NOMO-1 treated with DMSO at 0.1 percent for 48 hours (cell line): ENCODE measurements at regions not wholly inside any gene's neighbourhood (a gene's known extent, or its start where the extent isn't known, plus 50 kb on each side); places are given as distances from the start of the nearest gene placed in this dataset.

Experiments
- DNase-seq: peaks from one replicate; lab custom pipeline; 2025; ENCODE audit not compliant: unreplicated experiment; lab: John Stamatoyannopoulos, UW

- no peak for DNase-seq
Observed at GRCh38 chr9:134271338-134272301, 54.6 kb upstream of the RXRA start.

GRCh38 chr9:134272302-134273023, 53.8 kb upstream of the RXRA start:
- no peak for DNase-seq

- DNase-seq: no peak
Observed at GRCh38 chr9:134273647-134274046, 52.6 kb upstream of the RXRA start.

GRCh38 chr9:134275375-134275774, 50.9 kb upstream of the RXRA start:
- DNase-seq: no peak

- peak; percentile 99 for DNase-seq
Observed at GRCh38 chr9:134276453-134277245, 49.6 kb upstream of the RXRA start.
